ENCODE measurements at regions not wholly inside any gene's neighbourhood (a gene's known extent, or its start where the extent isn't known, plus 50 kb on each side); places are given as distances from the start of the nearest gene placed in this dataset.

DNA sequence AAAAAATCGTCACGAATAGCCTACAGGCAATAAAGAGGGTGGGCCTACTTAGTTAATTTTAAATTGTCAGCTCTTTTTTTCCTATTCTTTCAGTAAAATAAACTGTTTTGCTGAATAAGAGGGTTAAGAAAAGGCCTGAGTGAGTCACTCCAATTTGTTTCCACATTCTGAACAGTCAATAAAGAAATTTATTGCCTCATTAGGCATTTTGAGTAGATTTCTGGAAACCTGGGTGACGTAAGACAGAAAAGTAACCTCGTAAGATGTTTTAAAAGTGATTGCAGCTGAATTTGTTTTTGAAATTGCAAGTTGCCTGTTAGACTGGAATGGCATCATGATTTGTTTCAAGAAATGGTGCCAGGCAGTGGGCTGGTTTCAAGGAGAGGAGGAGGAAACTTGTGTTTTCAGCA is 439.3 kb downstream of the USP25 start:
- DNase-seq (ENCODE audit: low read depth in 4 of 4, low spot score in 3 of 4): no peak

DNA sequence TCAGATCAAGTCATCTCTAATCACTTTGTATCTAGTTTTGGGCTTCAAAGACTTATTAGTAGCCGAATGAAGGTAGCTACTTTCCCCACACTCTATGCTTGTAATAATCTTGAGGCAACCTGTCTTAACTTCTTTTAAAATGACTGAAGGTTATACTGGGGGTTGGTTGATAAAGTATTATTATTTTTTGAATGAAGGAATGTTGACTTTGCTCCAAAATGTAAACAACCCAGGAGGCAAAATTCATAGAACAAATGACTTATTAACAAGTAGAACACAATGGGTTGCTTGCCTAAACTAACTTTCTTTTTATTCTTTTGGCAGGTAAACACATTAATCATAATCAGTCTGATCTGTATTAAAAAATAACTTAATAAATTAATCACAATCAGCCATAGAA is 440.0 kb downstream of the USP25 start:
- no peak for DNase-seq (ENCODE audit: low read depth in 4 of 4, low spot score in 3 of 4)

DNA sequence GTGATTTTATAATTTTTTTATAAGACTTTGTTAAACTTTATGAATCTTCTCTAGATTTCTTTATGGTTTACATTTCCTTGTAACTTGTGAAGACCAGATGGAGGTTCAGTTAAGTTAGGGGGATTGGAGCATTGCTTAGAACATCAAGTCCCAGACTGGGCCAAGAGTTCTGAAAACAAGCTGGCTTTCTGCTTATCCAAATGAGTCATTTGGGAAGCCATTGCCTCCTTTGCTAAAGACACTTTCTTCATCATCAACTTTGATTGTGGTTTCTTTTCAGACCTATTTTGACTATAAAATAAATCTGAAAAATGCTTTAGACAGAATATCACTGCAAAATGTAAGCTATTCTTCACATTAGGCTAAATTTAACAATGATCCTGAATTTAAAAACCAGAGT is 446.8 kb downstream of the USP25 start:
- no peak for DNase-seq (ENCODE audit: low read depth in 4 of 4, low spot score in 3 of 4)

DNA sequence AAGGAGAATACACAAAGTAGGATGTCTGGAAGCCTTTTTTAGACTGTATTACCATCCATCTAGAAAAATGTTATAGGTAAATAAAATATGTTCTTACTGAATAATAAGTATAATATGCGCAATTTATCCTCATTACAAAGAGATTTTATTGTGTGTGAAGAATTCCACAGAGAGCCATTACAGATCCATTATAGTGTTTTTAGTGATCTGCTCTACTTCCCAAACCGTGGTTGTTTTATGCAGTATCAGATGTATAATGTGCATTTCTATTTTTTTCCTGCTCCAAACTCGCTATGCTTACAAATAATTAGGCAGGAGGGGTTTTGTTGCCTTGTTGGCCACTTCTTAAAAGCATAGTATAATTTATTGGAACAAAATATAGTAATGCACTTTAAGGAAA is 447.8 kb downstream of the USP25 start:
- DNase-seq (ENCODE audit: low read depth in 4 of 4, low spot score in 3 of 4): no peak

DNA sequence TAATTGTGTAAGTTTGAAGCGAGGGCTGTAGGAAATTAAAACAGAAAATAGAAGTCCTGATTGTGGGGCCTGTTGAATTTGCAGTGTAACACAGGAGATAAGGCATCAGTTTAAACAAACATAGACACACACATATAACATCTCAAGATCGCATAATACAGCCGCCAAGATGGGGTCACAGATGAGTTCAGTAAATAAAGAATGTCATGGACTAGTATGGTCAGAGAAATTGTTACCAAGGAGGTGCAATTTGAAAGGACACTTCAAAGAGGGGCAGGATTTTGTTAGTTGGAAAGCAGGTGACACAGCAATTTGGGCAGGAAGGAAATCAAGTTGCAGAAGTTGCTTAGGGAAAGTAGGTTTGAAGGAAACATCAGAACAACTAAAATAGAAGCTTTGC is 450.0 kb downstream of the USP25 start:
- DNase-seq (ENCODE audit: low read depth in 4 of 4, low spot score in 3 of 4): peak in 1 of 4 donors; percentile 14

DNA sequence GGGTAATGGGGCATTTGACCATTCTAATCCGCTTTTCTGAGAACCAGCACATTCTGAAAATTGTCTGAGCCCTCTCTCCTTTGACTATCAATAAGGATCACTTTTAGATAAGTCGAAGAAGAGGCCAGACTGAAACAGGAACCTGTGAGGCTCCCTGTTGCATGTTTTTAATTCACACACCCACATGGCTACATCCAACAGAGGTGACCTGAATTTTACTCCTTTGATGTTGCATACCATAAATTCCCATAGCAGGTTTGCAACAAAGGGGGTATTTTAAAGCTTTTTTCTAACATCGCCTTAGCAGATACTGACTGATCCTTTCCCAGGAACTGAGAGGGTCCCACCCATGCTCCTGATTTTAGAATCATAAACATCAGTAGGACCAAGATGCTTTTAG is 450.8 kb downstream of the USP25 start:
- no peak for DNase-seq (ENCODE audit: low read depth in 4 of 4, low spot score in 3 of 4)

DNA sequence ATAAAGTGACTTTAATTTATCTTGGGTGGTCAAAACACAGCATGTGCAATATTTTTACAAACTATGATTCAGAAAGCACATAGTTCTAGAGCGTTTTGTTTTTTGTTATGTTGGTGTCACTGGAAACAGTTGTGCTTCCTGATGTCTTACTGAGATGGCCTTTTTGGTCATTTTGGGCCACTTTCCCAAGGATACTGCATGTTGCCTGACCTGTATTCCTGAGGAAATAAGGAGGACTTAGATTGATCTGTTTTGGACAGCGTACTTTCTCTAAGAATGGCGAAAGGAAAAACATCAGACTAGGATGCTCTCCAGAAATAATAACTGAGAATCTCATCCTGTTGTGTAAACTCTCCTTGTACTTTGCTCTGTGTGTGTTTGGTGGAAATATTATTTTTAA is 451.2 kb downstream of the USP25 start:
- peak in 1 of 4 donors; percentile 22 for DNase-seq (ENCODE audit: low read depth in 4 of 4, low spot score in 3 of 4)

DNA sequence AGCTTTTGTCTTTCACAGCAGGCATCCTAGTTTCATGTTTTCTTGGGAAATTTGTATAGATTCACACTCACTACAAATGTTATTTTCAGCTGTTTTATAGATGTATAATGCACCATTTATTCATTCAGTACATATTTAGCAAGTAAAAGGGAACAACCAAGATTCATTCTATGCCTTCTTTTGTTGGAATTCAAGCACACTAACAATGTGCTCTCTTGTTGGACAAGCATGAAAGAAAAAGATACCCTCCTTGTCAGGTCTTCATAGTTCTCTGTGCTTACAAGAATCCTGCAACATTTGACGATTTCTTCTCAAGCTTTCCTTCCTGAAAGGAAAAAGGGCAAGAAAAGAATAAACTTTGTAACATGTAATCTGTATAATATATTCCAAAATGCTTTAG is 456.0 kb downstream of the USP25 start:
- no peak for DNase-seq (ENCODE audit: low read depth in 4 of 4, low spot score in 3 of 4)

DNA sequence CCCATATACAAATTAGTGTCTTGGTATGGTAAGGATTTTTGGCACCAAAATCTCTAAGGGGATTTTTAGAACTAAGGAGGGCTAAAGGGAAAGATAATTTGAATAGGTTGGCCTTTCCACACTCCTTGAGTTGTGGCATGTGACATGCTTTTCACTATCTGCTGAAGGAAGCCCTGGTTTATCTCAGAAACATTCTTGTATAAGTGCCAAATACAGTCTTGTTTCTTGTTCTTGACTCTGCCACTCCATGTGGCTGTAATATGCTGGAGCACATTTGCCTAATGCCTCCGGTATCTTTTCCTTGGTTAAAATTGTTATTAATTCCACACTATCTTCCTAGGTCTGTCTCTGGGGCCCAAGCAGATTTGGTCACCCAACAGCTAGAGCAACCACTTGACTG is 457.0 kb downstream of the USP25 start:
- DNase-seq (ENCODE audit: low read depth in 4 of 4, low spot score in 3 of 4): no peak

DNA sequence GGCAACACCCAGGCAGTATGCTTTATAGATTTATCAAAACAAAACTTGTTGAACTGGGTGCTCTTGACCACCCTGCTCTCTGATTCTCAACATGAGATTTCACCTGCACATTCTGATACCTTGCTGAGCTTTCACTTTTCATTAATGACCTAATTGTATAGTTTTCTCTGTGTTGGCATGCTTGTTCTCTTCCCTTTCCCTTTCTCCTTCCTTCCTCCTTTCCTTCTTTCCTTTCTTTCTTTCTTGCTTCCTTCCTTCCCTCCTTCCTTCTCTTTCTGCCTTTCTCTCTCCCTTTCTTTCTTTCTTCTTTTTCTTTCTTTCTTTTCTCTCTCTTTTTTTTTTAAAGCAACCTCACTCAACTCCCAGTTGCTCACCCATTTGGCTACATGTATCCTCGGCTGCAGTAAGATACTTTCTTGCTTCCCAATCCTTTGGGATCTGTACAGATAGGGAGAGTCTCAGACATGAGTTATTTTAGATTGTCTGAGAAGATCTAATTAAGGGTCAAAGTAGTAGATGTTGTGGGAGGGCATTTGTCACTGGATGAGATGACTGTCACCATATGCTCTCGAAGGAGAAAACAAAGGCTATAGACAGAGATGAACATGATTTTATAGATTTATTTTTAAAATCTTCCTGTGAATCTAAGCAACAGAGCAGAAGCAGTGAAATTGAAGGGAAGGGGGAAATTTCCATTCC is 458.0 kb downstream of the USP25 start:
- no peak for DNase-seq (ENCODE audit: low read depth in 4 of 4, low spot score in 3 of 4)

DNA sequence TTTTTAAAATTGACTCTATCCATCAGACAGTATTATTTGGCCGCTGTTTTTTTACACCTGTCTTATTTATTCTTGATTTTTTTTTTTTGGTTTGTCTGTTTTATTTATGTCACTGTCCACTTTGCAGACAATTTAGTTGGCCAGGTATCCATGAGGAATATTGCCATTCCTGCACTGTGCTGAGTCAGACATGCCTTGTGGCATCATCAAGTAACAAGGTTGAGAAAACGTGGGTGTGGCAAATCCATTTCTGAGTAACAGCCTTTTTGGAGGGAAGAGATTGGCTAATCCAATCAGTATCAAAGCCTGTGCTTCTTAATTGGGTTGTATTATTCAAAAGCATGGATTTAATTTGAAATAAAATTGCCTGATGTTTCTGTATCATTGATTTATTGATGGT is 463.1 kb downstream of the USP25 start:
- no peak for DNase-seq (ENCODE audit: low read depth in 4 of 4, low spot score in 3 of 4)

DNA sequence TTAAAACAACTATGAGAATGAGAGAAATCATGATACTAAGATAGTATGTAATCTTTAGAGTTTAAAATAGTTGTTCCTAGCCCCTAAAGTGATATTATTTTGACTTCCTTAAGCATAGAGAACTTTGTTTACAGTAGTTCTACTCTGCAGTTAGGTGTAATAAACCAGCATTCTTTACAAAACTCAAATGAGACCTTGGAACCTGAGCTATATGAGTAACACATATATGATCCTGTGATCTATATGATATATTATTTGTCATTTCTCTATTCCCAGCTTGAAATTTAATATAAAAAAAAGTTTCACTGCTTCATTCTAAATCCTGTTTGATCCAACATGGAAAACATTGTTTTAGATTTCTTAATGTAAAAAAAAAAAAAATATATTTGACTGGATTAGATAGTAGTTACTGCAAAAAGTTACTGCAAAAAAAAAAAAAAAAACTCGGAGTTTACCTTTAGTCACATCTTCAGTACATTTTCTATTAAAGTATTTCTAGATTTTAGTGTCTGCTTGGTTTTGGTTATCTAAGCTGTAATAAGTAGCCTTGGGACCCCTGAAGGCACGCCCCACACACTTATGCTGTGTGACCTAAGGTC is 463.8 kb downstream of the USP25 start:
- no peak for DNase-seq (ENCODE audit: low read depth in 4 of 4, low spot score in 3 of 4)

DNA sequence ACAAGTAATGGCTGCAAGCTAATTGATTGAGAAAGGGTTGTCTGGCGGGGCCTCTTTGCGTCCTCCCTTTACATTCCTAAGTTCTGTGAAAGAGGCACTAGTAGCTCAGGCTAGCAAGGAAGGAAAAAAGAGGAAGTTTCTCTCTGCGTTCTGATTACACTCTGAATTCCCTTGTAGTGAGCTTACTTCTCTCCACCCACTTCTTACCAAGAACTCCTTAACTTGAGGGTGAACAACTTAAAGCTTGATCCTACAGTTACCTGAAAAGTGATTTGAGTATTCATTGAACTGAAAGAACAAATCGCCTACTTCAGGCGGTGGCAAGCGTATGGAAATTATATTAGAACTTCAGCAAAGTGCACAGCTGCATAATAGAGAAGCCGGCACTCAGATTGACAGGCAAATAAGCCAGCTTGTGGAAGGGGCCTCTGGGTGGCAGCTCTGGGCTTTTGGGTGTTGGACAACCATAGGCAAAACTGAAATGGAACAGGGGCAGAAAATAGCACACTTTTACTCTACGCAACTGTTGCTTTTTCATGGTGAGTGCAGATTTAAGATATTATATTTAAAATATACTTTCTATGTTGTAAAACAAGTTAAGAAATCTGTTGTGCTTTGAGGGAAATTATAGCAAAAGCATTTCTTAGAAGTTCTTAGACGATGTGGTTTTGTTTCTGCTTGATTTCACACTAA is 464.5 kb downstream of the USP25 start:
- peak in 1 of 4 donors; percentile 51 for DNase-seq (ENCODE audit: low read depth in 4 of 4, low spot score in 3 of 4)

DNA sequence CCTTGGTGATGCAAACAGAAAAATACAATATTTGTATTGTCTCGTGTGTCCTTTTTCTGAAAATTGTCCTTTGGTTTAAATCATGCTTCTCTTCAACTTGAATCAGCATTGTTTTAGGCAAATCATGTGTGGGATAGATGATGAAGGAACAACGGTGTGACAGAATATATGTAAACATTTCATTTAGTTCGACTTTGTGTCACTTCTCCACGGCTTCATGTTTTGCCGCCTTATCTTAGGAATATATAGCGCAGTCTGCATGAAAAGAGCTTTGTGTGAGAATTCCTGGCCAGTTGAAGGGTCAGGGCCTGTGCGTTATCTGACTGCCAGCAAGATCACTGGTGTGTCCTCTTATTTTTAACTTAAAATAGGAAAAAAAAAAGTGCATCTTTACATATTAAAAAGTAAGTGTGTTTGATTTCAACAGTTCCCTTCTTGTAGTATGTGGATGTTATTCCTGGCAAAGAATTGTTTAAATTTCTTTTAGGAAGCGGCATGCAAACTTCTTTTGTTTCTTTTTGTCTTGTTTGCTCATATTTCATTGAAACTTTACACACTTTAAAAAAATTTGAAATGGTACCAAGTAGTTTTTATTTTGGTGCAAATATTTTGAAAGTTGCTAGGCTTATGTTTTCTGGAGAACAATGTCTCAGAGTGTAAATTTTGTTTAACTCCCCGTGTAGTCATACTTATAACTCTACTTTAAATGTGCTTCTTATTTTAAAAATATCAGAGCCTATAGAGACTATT is 465.2 kb downstream of the USP25 start:
- no peak for DNase-seq (ENCODE audit: low read depth in 4 of 4, low spot score in 3 of 4)

DNA sequence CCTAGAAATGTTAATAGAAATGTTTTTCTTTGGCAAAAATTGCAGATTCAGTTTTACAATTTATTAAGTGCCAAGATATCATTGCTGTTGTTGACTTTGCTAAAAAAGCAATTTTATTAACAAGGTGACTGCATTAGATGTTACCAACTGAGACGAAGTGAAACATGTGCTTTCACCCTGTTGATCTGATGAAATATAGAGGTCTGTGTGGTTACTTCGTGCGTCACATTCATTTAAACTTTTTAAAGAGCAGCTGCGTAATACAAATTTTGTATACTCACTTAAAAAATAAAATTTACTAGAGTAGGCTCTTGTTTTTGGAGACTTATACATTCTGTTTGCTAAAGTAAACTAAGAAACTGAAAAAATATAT is 465.7 kb downstream of the USP25 start:
- DNase-seq (ENCODE audit: low read depth in 4 of 4, low spot score in 3 of 4): no peak

DNA sequence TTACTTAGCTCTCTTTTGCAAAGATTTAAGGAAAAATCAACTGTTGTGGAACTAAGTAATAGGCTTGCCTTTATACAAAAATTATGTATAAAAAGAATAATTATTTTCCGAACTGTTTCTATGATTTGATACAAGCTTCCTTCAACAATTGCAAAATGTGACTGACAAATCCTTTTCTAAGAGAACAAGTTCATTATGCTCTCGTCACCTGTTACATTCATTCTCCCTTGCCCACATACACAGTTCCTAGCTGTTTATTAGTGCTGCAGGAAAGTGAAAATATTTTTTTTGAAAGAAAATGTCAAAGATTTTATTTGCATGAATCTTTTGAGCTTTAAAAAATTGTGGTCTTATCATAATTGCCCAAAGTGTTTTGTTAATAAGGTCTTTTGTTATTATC is 466.2 kb downstream of the USP25 start:
- no peak for DNase-seq (ENCODE audit: low read depth in 4 of 4, low spot score in 3 of 4)

DNA sequence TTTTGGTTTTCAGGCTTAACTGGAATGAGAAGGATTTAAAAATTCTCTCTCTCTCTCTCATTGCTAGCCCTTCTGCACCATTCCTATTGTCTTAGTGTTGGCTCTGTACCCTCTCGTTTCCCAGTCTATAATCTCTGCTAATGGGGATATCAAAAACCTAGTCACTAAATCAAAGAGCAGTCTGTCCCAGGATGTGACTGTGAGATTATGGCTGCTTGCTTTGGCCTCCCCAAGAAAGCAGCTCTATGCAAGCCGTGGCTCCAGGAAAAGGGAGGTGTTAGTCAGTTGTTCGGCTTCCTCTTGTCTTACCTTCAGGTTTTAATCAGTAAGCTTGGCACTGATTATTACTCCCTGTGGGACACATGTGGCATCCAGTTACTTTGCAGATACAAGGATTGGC is 468.8 kb downstream of the USP25 start:
- no peak for DNase-seq (ENCODE audit: low read depth in 4 of 4, low spot score in 3 of 4)

DNA sequence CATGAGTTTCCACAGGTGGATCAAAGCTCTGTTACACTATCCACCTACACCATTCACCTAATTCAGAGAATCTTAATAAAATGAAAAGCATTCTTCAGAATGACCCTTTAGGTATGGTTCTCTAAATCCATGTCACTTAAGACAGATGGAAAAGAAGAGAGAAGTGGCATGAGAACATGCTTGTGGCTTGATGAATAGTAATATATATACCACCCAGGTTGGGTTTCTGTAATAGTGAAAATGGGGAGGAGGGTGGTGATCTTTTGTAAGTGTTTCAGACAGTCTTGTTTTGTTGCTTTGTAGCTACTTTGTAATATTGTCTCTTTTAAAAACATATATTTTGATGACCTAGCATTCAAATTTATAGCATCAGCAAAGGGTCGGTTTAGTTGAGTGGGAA is 469.8 kb downstream of the USP25 start:
- no peak for DNase-seq (ENCODE audit: low read depth in 4 of 4, low spot score in 3 of 4)

DNA sequence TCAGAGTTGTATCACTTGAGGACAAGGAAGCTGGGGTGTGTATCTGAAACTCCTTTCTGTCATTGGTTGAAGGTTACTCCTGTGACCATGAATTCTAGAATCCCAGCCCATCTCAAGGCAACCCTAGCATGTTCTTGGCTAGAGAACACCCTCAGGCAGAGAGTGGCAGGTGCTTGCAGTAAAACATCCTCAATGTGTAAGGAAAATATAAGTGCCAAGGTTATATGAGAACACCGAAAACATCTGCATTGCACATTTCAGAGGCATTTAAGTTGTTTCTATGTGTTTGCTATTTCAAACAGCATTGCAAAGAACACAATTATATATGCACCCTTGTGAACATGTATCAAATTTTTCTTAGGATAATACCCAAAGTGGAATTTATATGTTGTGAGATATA is 471.9 kb downstream of the USP25 start:
- no peak for DNase-seq (ENCODE audit: low read depth in 4 of 4, low spot score in 3 of 4)

DNA sequence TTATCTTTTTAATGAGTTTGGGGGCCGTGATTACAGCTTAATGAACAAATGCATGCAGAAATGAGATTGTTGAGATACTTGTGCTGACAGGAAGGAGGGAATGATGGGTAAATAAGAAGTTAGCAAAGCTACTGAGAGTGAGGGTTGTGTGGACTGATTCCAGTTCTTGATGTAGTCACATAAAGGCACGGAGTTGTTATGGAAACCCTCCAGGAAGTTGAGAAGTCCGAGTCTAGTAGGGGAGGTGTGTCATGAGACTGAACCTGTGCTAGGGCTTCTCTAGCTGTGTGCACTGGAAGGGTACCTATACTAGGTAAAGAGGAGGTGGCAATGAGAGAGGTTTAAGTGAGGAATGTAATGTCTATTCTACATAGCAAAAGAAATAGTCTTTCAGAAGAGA is 475.7 kb downstream of the USP25 start:
- no peak for DNase-seq (ENCODE audit: low read depth in 4 of 4, low spot score in 3 of 4)

Data from left renal pelvis (tissue), 4 donors.